Spleen (tissue), 7 donors: ENCODE measurements at regions not wholly inside any gene's neighbourhood (a gene's known extent, or its start where the extent isn't known, plus 50 kb on each side); places are given as distances from the start of the nearest gene placed in this dataset.

ENCODE experiments used
- CTCF ChIP-seq, 11 experiments: fragments of 200-600 bp in 7 of 11; fragments of 450-650 bp in 4 of 11; sonication (generic) in 4 of 11; IDR thresholded peaks in 8 of 11; conservative IDR thresholded peaks in 3 of 11; 1 replicate in 7 of 11; 2 replicates in 4 of 11; pipeline versions ENCODE4 v1.4.0 to v1.8.0; 2016 to 2021; ENCODE audit warnings: antibody characterized with exemption in 11 of 11, inconsistent platforms in 4 of 11, mild to moderate bottlenecking in 1 of 11
- POLR2AphosphoS5 ChIP-seq, 3 donors: sonication (generic); formaldehyde crosslinking; IDR thresholded peaks; one replicate each; pipeline ENCODE4 v1.5.1; 2017; ENCODE audit warnings: antibody characterized with exemption in 3 of 3
- donor health status: DM: no; HTN: no; CAD: no; lungs with moderate emphysema.
- donor health status: DM: no; HTN: no; CAD: no.
- donor health status: DM: no; HTN: no; CAD: no.

GRCh38 chr6:14635934-14636591 lies 518.5 kb downstream of the CD83 start:
- no peak for TF ChIP-seq CTCF (IDR thresholded peaks at IDR 0.05 in 8 of 11, conservative IDR thresholded peaks at IDR 0.05 in 3 of 11)
- no peak for TF ChIP-seq POLR2AphosphoS5 (IDR thresholded peaks at IDR 0.05)
